ENCODE measurements at regions not wholly inside any gene's neighbourhood (a gene's known extent, or its start where the extent isn't known, plus 50 kb on each side); places are given as distances from the start of the nearest gene placed in this dataset.

DNA sequence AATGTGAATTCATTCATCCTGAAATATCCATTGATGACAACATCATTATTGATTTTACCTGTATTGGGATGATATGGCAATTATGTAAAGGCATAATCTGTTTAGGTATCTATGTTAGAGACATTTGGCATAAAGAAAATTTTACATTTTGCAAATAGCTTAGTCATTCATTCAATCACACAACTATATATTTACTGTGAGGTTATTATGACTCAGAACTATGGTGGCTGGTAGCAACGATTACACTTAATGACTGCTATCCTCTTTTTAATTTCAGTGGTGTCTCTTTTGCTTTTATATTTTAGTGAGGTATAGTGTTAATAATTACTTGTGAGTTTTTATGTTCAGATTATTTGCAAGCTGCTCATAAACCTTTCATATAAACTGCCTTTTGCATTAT, 955.9 kb downstream of the SLITRK6 start:
- Histone ChIP-seq H3K9me3 (no peaks in the 10 kb centered on the region), H3K27me3 (no peaks in the 10 kb centered on the region), H3K36me3 (no peaks in the 10 kb centered on the region), H3K4me3 (no peak overlapping the region), H3K4me1 (no peaks in the 10 kb centered on the region), H3K27ac (no peak overlapping the region)
- ATAC-seq (no peak), DNase-seq (no peak)
- TF ChIP-seq, protein P1, sequence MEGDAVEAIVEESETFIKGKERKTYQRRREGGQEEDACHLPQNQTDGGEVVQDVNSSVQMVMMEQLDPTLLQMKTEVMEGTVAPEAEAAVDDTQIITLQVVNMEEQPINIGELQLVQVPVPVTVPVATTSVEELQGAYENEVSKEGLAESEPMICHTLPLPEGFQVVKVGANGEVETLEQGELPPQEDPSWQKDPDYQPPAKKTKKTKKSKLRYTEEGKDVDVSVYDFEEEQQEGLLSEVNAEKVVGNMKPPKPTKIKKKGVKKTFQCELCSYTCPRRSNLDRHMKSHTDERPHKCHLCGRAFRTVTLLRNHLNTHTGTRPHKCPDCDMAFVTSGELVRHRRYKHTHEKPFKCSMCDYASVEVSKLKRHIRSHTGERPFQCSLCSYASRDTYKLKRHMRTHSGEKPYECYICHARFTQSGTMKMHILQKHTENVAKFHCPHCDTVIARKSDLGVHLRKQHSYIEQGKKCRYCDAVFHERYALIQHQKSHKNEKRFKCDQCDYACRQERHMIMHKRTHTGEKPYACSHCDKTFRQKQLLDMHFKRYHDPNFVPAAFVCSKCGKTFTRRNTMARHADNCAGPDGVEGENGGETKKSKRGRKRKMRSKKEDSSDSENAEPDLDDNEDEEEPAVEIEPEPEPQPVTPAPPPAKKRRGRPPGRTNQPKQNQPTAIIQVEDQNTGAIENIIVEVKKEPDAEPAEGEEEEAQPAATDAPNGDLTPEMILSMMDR (IDR thresholded peaks at IDR 0.05 in 4 of 5, conservative IDR thresholded peaks at IDR 0.05 in 1 of 5), result no peak
- no peak for TF ChIP-seq POLR2A (IDR thresholded peaks at IDR 0.05)
- in situ Hi-C loops (cut with MboI; ENCODE audit: low sequenced_read_pairs in 4 of 4) (no loop called here), intact Hi-C loops (cut with DNase I; ENCODE audit: low total_unique reads) (no loop called here)

DNA sequence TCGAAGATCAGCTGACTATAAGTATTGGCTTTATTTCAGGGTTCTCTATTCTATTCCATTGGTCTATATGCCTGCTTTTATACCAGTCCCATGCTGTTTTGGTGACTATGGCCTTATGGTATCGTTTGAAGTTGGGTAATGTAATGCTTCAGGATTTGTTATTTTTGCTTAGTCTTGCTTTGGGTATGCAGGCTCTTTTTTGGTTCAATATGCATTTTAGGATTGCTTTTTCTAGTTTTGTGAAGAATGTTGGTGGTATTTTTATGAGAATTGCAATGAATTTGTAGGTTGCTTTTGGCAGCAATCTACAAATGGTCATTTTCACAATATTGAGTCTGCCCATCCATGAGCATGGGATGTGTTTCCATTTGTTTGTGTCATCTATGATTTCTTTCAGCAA, 951.9 kb upstream of the SLITRK1 start:
- ATAC-seq, result no peak
- DNase-seq, result no peak
- H3K36me3 ChIP-seq, result no peaks in the 10 kb centered on the region
- H3K4me1 ChIP-seq, result no peaks in the 10 kb centered on the region
- in situ Hi-C loops (cut with MboI; ENCODE audit: low sequenced_read_pairs in 4 of 4), result no loop called here
- TF ChIP-seq, protein P1 (IDR thresholded peaks at IDR 0.05 in 4 of 5, conservative IDR thresholded peaks at IDR 0.05 in 1 of 5), result no peak
- TF ChIP-seq POLR2A (IDR thresholded peaks at IDR 0.05), result no peak
- H3K27me3 ChIP-seq, result no peaks in the 10 kb centered on the region
- intact Hi-C loops (cut with DNase I; ENCODE audit: low total_unique reads), result no loop called here
- H3K27ac ChIP-seq, result no peak overlapping the region
- no peaks in the 10 kb centered on the region for H3K9me3 ChIP-seq
- H3K4me3 ChIP-seq, result no peak overlapping the region

DNA sequence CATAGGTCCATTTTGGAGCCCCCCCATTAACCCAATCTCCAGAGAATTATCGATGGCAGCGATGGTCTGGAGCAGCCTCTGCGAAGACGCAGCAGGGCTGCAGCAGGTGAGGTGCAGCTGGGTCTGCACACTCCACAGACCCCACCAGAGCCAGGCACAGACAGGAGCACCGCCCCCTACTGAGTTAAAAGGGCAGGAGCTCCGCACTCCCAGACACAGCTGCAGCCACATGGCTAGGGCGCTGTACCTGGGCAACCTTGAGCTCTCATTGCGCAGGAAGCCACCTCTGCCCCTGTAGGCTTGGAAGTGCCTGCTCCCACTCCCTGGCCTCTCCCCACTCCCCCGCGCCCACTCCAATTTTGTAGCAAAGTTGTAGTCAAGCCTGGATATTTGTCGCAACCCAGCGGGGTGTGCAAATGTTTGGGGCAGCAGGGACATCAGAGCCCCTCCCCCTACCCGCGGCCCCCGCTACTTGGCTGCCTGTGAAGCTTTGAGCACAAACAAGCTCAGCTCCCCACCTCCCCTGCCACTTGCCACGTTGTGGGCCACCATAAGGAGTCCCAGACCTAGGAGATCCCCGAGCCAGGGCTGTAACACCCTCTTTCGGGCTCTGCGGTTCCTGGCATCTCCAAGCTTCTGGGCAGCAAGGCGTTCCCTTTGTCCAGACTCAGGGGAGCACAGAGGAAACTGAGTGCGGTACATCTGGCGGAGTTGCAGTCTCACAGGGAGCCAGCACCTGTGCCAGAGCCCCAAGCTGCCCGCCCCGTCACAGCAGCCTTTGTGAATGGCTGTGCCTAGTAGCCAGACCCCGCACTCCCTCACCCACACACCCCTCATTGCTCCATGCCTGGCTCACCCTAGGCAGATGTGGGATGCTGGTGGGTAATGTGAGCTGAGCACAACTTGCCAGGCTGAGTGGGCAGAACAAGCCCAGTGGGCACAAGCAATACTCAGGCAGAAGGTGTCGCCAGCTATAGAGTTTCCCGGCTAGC, 949.7 kb upstream of the SLITRK1 start:
- ATAC-seq, result no peak
- H3K27me3 ChIP-seq, result no peaks in the 10 kb centered on the region
- H3K27ac ChIP-seq, result no peak overlapping the region
- H3K9me3 ChIP-seq, result no peaks in the 10 kb centered on the region
- intact Hi-C loops (cut with DNase I; ENCODE audit: low total_unique reads), result no loop called here
- in situ Hi-C loops (cut with MboI; ENCODE audit: low sequenced_read_pairs in 4 of 4), result no loop called here
- no peaks in the 10 kb centered on the region for H3K4me1 ChIP-seq
- no peaks in the 10 kb centered on the region for H3K36me3 ChIP-seq
- no peak for TF ChIP-seq POLR2A (IDR thresholded peaks at IDR 0.05)
- TF ChIP-seq, protein P1 (IDR thresholded peaks at IDR 0.05 in 4 of 5, conservative IDR thresholded peaks at IDR 0.05 in 1 of 5), result no peak
- H3K4me3 ChIP-seq, result no peak overlapping the region
- DNase-seq, result no peak

DNA sequence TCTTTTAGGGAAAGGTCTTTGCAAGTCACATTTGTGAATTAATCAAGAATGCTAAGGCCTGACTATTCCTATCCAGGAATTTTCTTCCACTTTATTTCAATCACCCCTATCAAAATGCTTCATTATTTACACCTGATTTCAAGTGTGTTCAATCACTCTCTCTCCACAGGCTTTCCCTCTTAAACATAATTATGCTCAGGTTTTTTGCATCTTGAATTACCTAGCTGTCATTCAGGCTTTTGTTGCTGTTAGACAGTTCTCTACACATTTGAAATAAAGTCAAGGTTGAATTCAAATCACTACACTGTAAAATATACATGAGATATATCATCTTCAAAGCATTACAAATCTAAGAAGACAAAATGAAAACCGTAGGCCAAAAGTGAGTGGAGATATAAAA, 941.3 kb upstream of the SLITRK1 start:
- Histone ChIP-seq H3K9me3 (no peaks in the 10 kb centered on the region), H3K36me3 (no peaks in the 10 kb centered on the region), H3K27ac (no peak overlapping the region), H3K4me3 (no peak overlapping the region), H3K27me3 (no peaks in the 10 kb centered on the region), H3K4me1 (no peaks in the 10 kb centered on the region)
- TF ChIP-seq POLR2A (IDR thresholded peaks at IDR 0.05), result no peak
- TF ChIP-seq, protein P1 (IDR thresholded peaks at IDR 0.05 in 4 of 5, conservative IDR thresholded peaks at IDR 0.05 in 1 of 5), result no peak
- intact Hi-C loops (cut with DNase I; ENCODE audit: low total_unique reads) (no loop called here), in situ Hi-C loops (cut with MboI; ENCODE audit: low sequenced_read_pairs in 4 of 4) (no loop called here)
- ATAC-seq (no peak), DNase-seq (no peak)
